ENCODE measurements at regions not wholly inside any gene's neighbourhood (a gene's known extent, or its start where the extent isn't known, plus 50 kb on each side); places are given as distances from the start of the nearest gene placed in this dataset.

DNA sequence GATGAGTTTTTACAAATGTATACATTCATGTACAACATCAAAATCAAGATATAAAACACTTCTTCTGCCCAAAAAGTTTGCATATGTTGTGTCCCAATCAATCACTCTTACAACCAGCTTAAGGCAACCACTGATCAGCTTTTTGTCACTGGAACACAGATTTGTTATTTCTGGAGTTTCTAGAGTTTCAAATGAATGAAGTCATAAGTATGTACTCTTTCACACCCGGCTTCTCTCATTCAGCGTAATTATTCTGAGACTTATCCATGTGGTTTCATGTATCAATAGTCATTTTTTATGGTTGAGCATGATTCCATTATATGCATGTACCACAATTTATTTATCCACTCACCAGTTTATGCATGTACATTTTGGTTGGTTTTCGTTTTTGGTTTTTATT lies 53.0 kb upstream of the CORO2B start:
- Histone ChIP-seq H3K4me1 (peaks cover 15% of the 10 kb centered on the region; the same call in 2 of the 3 replicates), H3K4me2 (no peak overlapping the region), H3K27ac (no peak overlapping the region), H3K9me3 (peaks cover 4% of the 10 kb centered on the region; the same call in 2 of the 3 replicates), H3K4me3 (no peak overlapping the region)
- POLR2A ChIA-PET = no interaction called here
- CTCF ChIA-PET = interaction anchor here (0.7 to 6.7 kb wide), 11 partner anchors 10 to 273 kb away, joined by 3 to 37 read pairs (median 4); no protein-coding TSS in a partner anchor
- TF ChIP-seq HOXB5 (CRISPR knock-in tag; IDR thresholded peaks at IDR 0.05) (no peak), RFX5 (IDR thresholded peaks at IDR 0.05) (no peak), HEYL (CRISPR knock-in tag; IDR thresholded peaks at IDR 0.05) (no peak), CHD4 (IDR thresholded peaks at IDR 0.05; ENCODE audit: borderline replicate concordance) (no peak), TP53 (CRISPR knock-in tag; IDR thresholded peaks at IDR 0.05) (no peak), MAFK (IDR thresholded peaks at IDR 0.05; ENCODE audit: partially characterized antibody) (no peak), HMGXB4 (CRISPR knock-in tag; IDR thresholded peaks at IDR 0.05; ENCODE audit: borderline replicate concordance) (no peak), HOXB13 (CRISPR knock-in tag; IDR thresholded peaks at IDR 0.05; ENCODE audit: low read depth) (no peak), PHF8 (IDR thresholded peaks at IDR 0.05; ENCODE audit: borderline replicate concordance, low read depth) (no peak), POLR2A (IDR thresholded peaks at IDR 0.05; ENCODE audit: low read length) (no peak), BHLHE40 (IDR thresholded peaks at IDR 0.05; ENCODE audit: low read depth, low read length) (no peak)
- TF ChIP-seq, protein P1, sequence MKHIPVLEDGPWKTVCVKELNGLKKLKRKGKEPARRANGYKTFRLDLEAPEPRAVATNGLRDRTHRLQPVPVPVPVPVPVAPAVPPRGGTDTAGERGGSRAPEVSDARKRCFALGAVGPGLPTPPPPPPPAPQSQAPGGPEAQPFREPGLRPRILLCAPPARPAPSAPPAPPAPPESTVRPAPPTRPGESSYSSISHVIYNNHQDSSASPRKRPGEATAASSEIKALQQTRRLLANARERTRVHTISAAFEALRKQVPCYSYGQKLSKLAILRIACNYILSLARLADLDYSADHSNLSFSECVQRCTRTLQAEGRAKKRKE (CRISPR knock-in tag; IDR thresholded peaks at IDR 0.05; ENCODE audit: low read depth) = no peak
- TF ChIP-seq, protein P2, sequence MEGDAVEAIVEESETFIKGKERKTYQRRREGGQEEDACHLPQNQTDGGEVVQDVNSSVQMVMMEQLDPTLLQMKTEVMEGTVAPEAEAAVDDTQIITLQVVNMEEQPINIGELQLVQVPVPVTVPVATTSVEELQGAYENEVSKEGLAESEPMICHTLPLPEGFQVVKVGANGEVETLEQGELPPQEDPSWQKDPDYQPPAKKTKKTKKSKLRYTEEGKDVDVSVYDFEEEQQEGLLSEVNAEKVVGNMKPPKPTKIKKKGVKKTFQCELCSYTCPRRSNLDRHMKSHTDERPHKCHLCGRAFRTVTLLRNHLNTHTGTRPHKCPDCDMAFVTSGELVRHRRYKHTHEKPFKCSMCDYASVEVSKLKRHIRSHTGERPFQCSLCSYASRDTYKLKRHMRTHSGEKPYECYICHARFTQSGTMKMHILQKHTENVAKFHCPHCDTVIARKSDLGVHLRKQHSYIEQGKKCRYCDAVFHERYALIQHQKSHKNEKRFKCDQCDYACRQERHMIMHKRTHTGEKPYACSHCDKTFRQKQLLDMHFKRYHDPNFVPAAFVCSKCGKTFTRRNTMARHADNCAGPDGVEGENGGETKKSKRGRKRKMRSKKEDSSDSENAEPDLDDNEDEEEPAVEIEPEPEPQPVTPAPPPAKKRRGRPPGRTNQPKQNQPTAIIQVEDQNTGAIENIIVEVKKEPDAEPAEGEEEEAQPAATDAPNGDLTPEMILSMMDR (IDR thresholded peaks at IDR 0.05) = no peak
- WGBS (ENCODE audit: missing lambda C conversion rate) = 64% methylated on average over 3 of the region's 3 CpGs
- ATAC-seq (no peak), DNase-seq (ENCODE audit: low read depth in 1 of 2, low spot score in 1 of 2) (no peak), FAIRE-seq (peak; percentile 79)

GRCh38 chr15:68526269-68526668 lies 52.5 kb upstream of the CORO2B start:
- Histone ChIP-seq H3K4me2 (no peak overlapping the region), H3K9me3 (peaks cover 8% of the 10 kb centered on the region; the same call in 2 of the 3 replicates)
- DNase-seq (ENCODE audit: low read depth in 1 of 2, low spot score in 1 of 2) = no peak

More at GRCh38 chr15:68526269-68526668, 52.5 kb upstream of the CORO2B start:
- POLR2A ChIA-PET = no interaction called here
- CTCF ChIA-PET = interaction anchor here (0.7 to 6.7 kb wide), 6 partner anchors 12 to 220 kb away, joined by 3 to 37 read pairs (median 5); no protein-coding TSS in a partner anchor
- H3K4me1 ChIP-seq = peaks cover 15% of the 10 kb centered on the region; the same call in 2 of the 3 replicates
- ATAC-seq (no peak), FAIRE-seq (peak; percentile 51)
- no peak overlapping the region for H3K27ac ChIP-seq
- TF ChIP-seq HMGXB4 (CRISPR knock-in tag; IDR thresholded peaks at IDR 0.05; ENCODE audit: borderline replicate concordance) (no peak), MAFK (IDR thresholded peaks at IDR 0.05; ENCODE audit: partially characterized antibody) (no peak), KDM1A (IDR thresholded peaks at IDR 0.05; ENCODE audit: low read depth) (no peak), ZFP36 (IDR thresholded peaks at IDR 0.05; ENCODE audit: borderline replicate concordance, partially characterized antibody) (no peak), TFCP2L1 (CRISPR knock-in tag; IDR thresholded peaks at IDR 0.05) (no peak), HEYL (CRISPR knock-in tag; IDR thresholded peaks at IDR 0.05) (no peak), MYC (IDR thresholded peaks at IDR 0.05; ENCODE audit: borderline replicate concordance, low read length) (no peak), EHMT2 (IDR thresholded peaks at IDR 0.05; ENCODE audit: low read depth) (no peak)
- TF ChIP-seq, protein P1 (CRISPR knock-in tag; IDR thresholded peaks at IDR 0.05; ENCODE audit: low read depth) = no peak
- TF ChIP-seq, protein P3, sequence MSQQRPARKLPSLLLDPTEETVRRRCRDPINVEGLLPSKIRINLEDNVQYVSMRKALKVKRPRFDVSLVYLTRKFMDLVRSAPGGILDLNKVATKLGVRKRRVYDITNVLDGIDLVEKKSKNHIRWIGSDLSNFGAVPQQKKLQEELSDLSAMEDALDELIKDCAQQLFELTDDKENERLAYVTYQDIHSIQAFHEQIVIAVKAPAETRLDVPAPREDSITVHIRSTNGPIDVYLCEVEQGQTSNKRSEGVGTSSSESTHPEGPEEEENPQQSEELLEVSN (IDR thresholded peaks at IDR 0.05; ENCODE audit: borderline replicate concordance, low read depth) = no peak
- H3K4me3 ChIP-seq = no peak overlapping the region
